H1 (cell line): ENCODE measurements at regions not wholly inside any gene's neighbourhood (a gene's known extent, or its start where the extent isn't known, plus 50 kb on each side); places are given as distances from the start of the nearest gene placed in this dataset.

Experiments used
- BCL11A ChIP-seq, 2 experiments: IDR thresholded peaks; one replicate each; pipeline ENCODE4 v1.6.1; 2011; ENCODE audit warnings: low read depth in 2 of 2, low read length in 2 of 2, mild to moderate bottlenecking in 2 of 2
- CBX5 ChIP-seq: fragments of 300-800, 300-1000 bp; sonication (generic); IDR thresholded peaks from 2 replicates; pipeline ENCODE4 v1.7.1; 2016; ENCODE audit warnings: antibody characterized with exemption, low read length, low read depth
- CREB1 ChIP-seq: IDR thresholded peaks from 2 replicates; pipeline ENCODE4 v1.6.1; 2012; ENCODE audit warnings: inconsistent platforms
- EP300 ChIP-seq, 2 experiments: IDR thresholded peaks; 1 replicate in 1 of 2; 2 replicates in 1 of 2; pipeline ENCODE4 v1.6.1; 2011 to 2012; ENCODE audit warnings: low read depth in 2 of 2, low read length in 2 of 2, mild to moderate bottlenecking in 2 of 2, borderline replicate concordance in 1 of 2, inconsistent platforms in 1 of 2, moderate library complexity in 1 of 2
- NRF1 ChIP-seq: IDR thresholded peaks from 2 replicates; pipeline ENCODE4 v1.6.1; 2011; ENCODE audit warnings: mild to moderate bottlenecking, low read depth, low read length, improper control_type of control experiment
- POLR2A ChIP-seq, 2 experiments: IDR thresholded peaks; 1 replicate in 1 of 2; 2 replicates in 1 of 2; pipeline ENCODE4 v1.6.1; 2011; ENCODE audit warnings: low read depth in 2 of 2, low read length in 2 of 2, mild to moderate bottlenecking in 2 of 2; ENCODE audit errors: control extremely low read depth in 1 of 2
- POLR2AphosphoS5 ChIP-seq: IDR thresholded peaks from 2 replicates; pipeline ENCODE4 v1.6.1; 2011; ENCODE audit warnings: low read depth, low read length
- SIX5 ChIP-seq: IDR thresholded peaks from 2 replicates; pipeline ENCODE4 v1.6.1; 2011; ENCODE audit warnings: mild to moderate bottlenecking, low read depth, low read length
- YY1 ChIP-seq: IDR thresholded peaks from 2 replicates; pipeline ENCODE4 v1.6.1; 2011; ENCODE audit warnings: low read depth, mild to moderate bottlenecking, low read length
- TF ChIP-seq, protein P1 (sequence below), 3 experiments: IDR thresholded peaks; 1 replicate in 2 of 3; 2 replicates in 1 of 3; pipeline versions ENCODE4 v1.5.1 to v1.6.1; 2011; ENCODE audit warnings: low read length in 3 of 3, mild to moderate bottlenecking in 3 of 3, inconsistent platforms in 2 of 3, low read depth in 1 of 3, moderate library complexity in 1 of 3; ENCODE audit not compliant: insufficient read depth in 1 of 3; ENCODE audit errors: control extremely low read depth in 1 of 3

DNA sequence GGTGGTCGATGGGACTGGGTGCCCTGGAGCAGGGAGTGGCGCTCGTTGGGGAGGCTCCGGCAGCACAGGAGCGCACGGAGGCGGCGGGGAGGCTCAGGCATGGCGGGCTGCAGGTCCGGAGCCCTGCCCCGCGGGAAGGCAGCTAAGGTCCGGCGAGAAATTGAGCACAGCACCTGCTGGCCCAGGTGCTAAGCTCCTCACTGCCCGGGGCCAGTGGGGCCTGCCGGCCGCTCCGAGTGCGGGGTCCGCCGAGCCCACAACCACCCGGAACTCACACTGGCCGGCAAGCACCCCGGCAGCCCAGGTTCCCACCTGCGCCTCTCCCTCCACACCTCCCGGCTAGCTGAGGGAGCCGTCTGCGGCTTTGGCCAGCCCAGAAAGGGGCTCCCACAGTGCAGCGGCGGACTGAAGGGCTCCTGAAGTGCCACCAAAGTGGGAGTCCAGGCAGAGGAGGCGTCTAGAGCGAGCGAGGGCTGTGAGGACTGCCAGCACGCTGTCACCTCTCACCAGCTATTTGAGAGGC, 88.8 kb upstream of the EEF2KMT start:
- TF ChIP-seq POLR2A (IDR thresholded peaks at IDR 0.05; ENCODE audit: control extremely low read depth in 1 of 2, low read depth in 2 of 2, low read length in 2 of 2), result no peak
- TF ChIP-seq, protein P1, sequence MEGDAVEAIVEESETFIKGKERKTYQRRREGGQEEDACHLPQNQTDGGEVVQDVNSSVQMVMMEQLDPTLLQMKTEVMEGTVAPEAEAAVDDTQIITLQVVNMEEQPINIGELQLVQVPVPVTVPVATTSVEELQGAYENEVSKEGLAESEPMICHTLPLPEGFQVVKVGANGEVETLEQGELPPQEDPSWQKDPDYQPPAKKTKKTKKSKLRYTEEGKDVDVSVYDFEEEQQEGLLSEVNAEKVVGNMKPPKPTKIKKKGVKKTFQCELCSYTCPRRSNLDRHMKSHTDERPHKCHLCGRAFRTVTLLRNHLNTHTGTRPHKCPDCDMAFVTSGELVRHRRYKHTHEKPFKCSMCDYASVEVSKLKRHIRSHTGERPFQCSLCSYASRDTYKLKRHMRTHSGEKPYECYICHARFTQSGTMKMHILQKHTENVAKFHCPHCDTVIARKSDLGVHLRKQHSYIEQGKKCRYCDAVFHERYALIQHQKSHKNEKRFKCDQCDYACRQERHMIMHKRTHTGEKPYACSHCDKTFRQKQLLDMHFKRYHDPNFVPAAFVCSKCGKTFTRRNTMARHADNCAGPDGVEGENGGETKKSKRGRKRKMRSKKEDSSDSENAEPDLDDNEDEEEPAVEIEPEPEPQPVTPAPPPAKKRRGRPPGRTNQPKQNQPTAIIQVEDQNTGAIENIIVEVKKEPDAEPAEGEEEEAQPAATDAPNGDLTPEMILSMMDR (IDR thresholded peaks at IDR 0.05; ENCODE audit: control extremely low read depth in 1 of 3, insufficient read depth in 1 of 3, low read depth in 1 of 3, low read length in 3 of 3), result no peak
- no peak for TF ChIP-seq YY1
- no peak for TF ChIP-seq NRF1
- no peak for TF ChIP-seq BCL11A (IDR thresholded peaks at IDR 0.05; ENCODE audit: low read depth in 2 of 2, low read length in 2 of 2)
- TF ChIP-seq CBX5, result no peak
- no peak for TF ChIP-seq POLR2AphosphoS5
- TF ChIP-seq EP300 (IDR thresholded peaks at IDR 0.05; ENCODE audit: borderline replicate concordance in 1 of 2, low read depth in 2 of 2, low read length in 2 of 2), result no peak
- TF ChIP-seq CREB1, result no peak
- TF ChIP-seq SIX5, result no peak
